Activated naive CD8-positive, alpha-beta T cell treated with anti-CD3 and anti-CD28 coated beads for 36 hours (primary cell): ENCODE measurements at regions not wholly inside any gene's neighbourhood (a gene's known extent, or its start where the extent isn't known, plus 50 kb on each side); places are given as distances from the start of the nearest gene placed in this dataset.

Experiments
- DNase-seq: peaks from one replicate; pipeline ENCODE4 v3.0.0; 2021
- H3K27ac Mint-ChIP-seq: one replicate; pipeline ENCODE4 v1.8.0; 2022; ENCODE audit warnings: mild to moderate bottlenecking, moderate library complexity, mixed read lengths
- H3K27me3 Mint-ChIP-seq: one replicate; pipeline ENCODE4 v1.8.0; 2022; ENCODE audit warnings: mild to moderate bottlenecking, mixed read lengths
- H3K36me3 Mint-ChIP-seq: one replicate; pipeline ENCODE4 v1.8.0; 2021; ENCODE audit warnings: mild to moderate bottlenecking, mixed read lengths
- H3K4me1 Mint-ChIP-seq: one replicate; pipeline ENCODE4 v1.8.0; 2021; ENCODE audit warnings: mixed read lengths
- H3K4me3 Mint-ChIP-seq: one replicate; pipeline ENCODE4 v1.8.0; 2022; ENCODE audit warnings: mild to moderate bottlenecking, moderate library complexity, mixed read lengths
- H3K9me3 Mint-ChIP-seq: one replicate; pipeline ENCODE4 v1.8.0; 2022; ENCODE audit warnings: mixed read lengths

GRCh38 chr1:163914785-163915413 is 593.1 kb downstream of the NUF2 start:
- Mint-ChIP-seq H3K9me3 (peaks cover 3% of the 10 kb centered on the region), H3K4me1 (no peaks in the 10 kb centered on the region), H3K36me3 (no peaks in the 10 kb centered on the region), H3K4me3 (no peak overlapping the region), H3K27ac (no peak overlapping the region), H3K27me3 (no peaks in the 10 kb centered on the region)
- DNase-seq: no peak

DNA sequence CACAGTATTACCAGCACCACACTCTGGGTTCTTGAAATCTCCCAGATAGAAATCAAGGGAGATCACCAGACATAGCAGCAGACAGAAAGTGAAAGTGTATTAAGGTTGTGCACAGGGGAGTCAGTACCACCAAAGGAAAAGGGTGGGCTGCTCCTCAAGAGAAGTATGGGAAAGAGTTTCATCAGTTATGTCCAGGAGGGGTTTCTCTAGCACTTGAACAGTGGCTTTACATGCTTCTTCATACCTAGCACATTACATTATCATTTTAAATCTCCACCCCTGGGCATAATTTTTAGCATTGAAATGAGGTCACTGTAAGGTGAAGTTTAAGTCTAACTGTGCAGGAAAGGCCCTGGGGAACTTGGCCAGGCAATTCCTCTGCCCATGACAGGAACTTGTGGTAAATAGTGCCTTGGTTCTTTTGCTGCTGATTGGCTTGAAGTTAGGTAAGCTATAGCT is 601.0 kb downstream of the NUF2 start:
- Mint-ChIP-seq H3K27me3 (no peaks in the 10 kb centered on the region), H3K4me3 (no peak overlapping the region), H3K4me1 (no peaks in the 10 kb centered on the region), H3K27ac (no peak overlapping the region), H3K9me3 (peaks cover 5% of the 10 kb centered on the region), H3K36me3 (no peaks in the 10 kb centered on the region)
- no peak for DNase-seq

DNA sequence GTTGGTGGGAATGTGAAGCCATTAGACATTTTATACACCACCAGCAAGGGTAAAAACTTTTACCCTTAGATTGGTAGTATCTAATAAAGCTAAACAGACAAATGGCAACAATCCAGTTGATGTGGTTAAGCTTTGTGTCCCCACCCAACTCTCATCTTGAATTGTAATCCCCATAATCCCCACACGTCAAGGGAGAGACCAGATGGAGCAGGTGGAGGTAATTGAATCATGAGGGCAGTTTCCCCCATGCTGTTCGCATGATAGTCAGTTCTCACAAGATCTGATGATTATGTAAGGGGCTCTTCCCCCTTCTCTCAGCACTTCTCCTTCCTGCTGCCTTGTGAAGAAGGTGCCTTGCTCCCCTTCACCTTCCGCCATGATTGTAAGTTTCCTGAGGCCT is 602.3 kb downstream of the NUF2 start:
- Mint-ChIP-seq H3K4me1 (no peaks in the 10 kb centered on the region), H3K4me3 (no peak overlapping the region), H3K9me3 (peaks cover 5% of the 10 kb centered on the region), H3K36me3 (no peaks in the 10 kb centered on the region), H3K27me3 (no peaks in the 10 kb centered on the region), H3K27ac (no peak overlapping the region)
- no peak for DNase-seq

DNA sequence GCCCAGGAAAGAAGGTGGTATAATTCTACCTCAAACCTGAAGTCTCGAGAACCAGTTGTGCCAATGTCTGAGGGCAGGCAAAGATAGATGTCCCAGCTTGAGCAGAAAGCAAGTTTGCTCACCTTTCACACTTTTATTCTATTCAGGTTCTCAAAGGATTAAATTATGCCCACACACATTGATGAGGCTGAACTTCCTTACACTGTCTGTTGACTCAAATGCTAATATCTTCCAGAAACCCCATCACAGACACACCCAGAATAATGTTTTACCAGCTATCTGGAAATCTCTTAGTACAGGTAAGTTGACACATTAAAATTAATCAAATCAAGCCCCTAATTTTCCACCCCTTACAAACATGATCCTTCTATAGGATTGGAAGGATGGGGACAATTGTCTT is 605.7 kb downstream of the NUF2 start:
- Mint-ChIP-seq H3K9me3 (peaks cover 7% of the 10 kb centered on the region), H3K4me3 (no peak overlapping the region)

GRCh38 chr1:163928069-163928468 is 606.3 kb downstream of the NUF2 start:
- H3K4me1 Mint-ChIP-seq: no peaks in the 10 kb centered on the region
- H3K36me3 Mint-ChIP-seq: no peaks in the 10 kb centered on the region
- no peaks in the 10 kb centered on the region for H3K27me3 Mint-ChIP-seq
- peaks cover 7% of the 10 kb centered on the region for H3K9me3 Mint-ChIP-seq
- H3K4me3 Mint-ChIP-seq: no peak overlapping the region
- H3K27ac Mint-ChIP-seq: no peak overlapping the region
- DNase-seq: no peak

More for the DNA sequence above, 605.7 kb downstream of the NUF2 start:
- Mint-ChIP-seq H3K36me3 (no peaks in the 10 kb centered on the region), H3K4me1 (no peaks in the 10 kb centered on the region), H3K27ac (no peak overlapping the region), H3K27me3 (no peaks in the 10 kb centered on the region)
- no peak for DNase-seq

- H3K4me3 Mint-ChIP-seq: no peak overlapping the region
- H3K9me3 Mint-ChIP-seq: peaks cover 7% of the 10 kb centered on the region
- no peaks in the 10 kb centered on the region for H3K4me1 Mint-ChIP-seq
- no peak for DNase-seq
- H3K27me3 Mint-ChIP-seq: no peaks in the 10 kb centered on the region
- no peaks in the 10 kb centered on the region for H3K36me3 Mint-ChIP-seq
- no peak overlapping the region for H3K27ac Mint-ChIP-seq
Observed at GRCh38 chr1:163928651-163929050, 606.9 kb downstream of the NUF2 start.

DNA sequence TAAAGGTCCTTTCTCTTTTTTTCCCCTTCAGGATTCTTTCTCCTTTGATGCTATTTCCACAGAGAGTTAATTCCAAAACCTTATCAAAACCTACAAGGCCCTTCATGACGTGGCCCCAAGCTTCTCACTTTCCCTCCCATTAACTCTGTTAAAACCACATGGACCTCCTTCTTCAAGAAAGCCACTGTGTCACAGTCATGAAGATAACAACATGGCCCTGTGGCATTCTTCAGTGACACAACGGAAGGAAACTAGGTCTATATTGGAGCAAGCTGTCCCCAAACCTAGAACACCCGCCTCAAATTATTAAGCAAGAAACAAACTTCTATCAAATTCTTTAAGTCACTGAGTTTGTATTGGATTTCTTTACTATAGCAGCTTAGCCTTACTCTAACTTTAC is 611.1 kb downstream of the NUF2 start:
- Mint-ChIP-seq H3K27me3 (no peaks in the 10 kb centered on the region), H3K4me1 (no peaks in the 10 kb centered on the region), H3K9me3 (peaks cover 8% of the 10 kb centered on the region), H3K36me3 (no peaks in the 10 kb centered on the region), H3K27ac (no peak overlapping the region), H3K4me3 (no peak overlapping the region)
- no peak for DNase-seq

GRCh38 chr1:163933437-163933836 is 611.7 kb downstream of the NUF2 start:
- no peak overlapping the region for H3K27ac Mint-ChIP-seq
- no peaks in the 10 kb centered on the region for H3K36me3 Mint-ChIP-seq
- no peaks in the 10 kb centered on the region for H3K4me1 Mint-ChIP-seq
- H3K27me3 Mint-ChIP-seq: no peaks in the 10 kb centered on the region
- DNase-seq: no peak
- no peak overlapping the region for H3K4me3 Mint-ChIP-seq
- H3K9me3 Mint-ChIP-seq: peaks cover 8% of the 10 kb centered on the region

DNA sequence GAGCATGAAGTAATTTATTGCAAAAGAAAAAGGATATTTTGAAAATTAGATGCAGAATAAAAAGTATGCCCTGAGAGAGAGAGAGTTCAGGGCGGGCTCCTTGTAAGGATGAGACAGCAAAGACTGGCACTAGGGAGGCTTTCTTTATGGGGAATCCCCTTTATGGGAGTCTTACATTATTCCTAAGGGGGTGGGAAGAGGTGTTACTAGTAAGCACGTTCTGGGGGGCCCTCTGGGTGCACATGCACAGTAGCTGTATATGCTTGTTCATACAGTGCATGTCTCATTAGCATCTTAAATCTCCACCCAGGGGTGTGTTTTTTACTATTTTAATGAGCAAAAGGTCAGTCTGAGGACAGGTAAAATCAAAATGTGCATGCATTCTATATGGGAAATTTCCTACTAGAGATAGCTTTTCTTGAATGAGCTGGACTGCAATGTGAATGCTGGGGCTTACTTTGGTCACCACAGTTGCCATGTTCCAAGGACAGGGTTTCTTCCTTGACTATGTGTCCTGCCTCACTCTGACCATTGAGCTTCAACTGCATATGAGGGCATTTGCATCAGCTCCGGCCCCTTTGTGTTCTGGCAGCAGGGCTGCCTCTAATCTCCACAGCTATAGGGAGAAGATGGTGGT is 614.1 kb downstream of the NUF2 start:
- H3K4me3 Mint-ChIP-seq: no peak overlapping the region
- H3K9me3 Mint-ChIP-seq: peaks cover 8% of the 10 kb centered on the region
- no peaks in the 10 kb centered on the region for H3K27me3 Mint-ChIP-seq
- H3K27ac Mint-ChIP-seq: no peak overlapping the region
- DNase-seq: no peak
- H3K36me3 Mint-ChIP-seq: no peaks in the 10 kb centered on the region
- no peaks in the 10 kb centered on the region for H3K4me1 Mint-ChIP-seq

- H3K27me3 Mint-ChIP-seq: no peaks in the 10 kb centered on the region
- H3K4me3 Mint-ChIP-seq: no peak overlapping the region
- no peak for DNase-seq
Observed at GRCh38 chr1:163959622-163960021, 599.4 kb upstream of the PBX1 start.

GRCh38 chr1:163970151-163970550 is 588.8 kb upstream of the PBX1 start:
- H3K27ac Mint-ChIP-seq: no peak overlapping the region
- H3K36me3 Mint-ChIP-seq: no peaks in the 10 kb centered on the region
- no peaks in the 10 kb centered on the region for H3K27me3 Mint-ChIP-seq
- H3K4me3 Mint-ChIP-seq: no peak overlapping the region
- H3K4me1 Mint-ChIP-seq: no peaks in the 10 kb centered on the region
- DNase-seq: no peak
- peaks cover 12% of the 10 kb centered on the region for H3K9me3 Mint-ChIP-seq

More at GRCh38 chr1:163959622-163960021, 599.4 kb upstream of the PBX1 start:
- Mint-ChIP-seq H3K9me3 (peaks cover 16% of the 10 kb centered on the region), H3K36me3 (no peaks in the 10 kb centered on the region), H3K4me1 (no peaks in the 10 kb centered on the region), H3K27ac (no peak overlapping the region)

DNA sequence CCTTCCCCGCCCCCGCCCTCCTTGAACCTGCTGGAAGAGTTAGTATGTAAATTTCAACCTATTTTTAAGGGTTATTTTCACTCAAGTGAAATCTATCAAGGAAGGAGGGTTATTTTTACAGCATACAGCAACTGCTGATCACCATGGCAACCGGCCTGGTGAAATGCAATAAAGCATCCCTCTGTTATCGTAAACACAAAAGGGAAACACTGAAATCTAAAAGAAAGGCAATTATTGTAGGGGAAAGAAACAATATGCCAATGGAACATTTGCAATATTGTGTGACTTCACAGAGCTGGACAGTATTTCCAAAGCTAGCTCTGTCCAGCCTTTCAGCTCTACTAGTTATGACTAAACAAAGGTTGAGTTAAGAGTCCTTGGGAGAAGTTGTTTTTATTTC is 588.3 kb upstream of the PBX1 start:
- DNase-seq: no peak
- Mint-ChIP-seq H3K27ac (no peak overlapping the region), H3K27me3 (no peaks in the 10 kb centered on the region), H3K4me1 (no peaks in the 10 kb centered on the region), H3K9me3 (peaks cover 9% of the 10 kb centered on the region), H3K4me3 (no peak overlapping the region), H3K36me3 (no peaks in the 10 kb centered on the region)

DNA sequence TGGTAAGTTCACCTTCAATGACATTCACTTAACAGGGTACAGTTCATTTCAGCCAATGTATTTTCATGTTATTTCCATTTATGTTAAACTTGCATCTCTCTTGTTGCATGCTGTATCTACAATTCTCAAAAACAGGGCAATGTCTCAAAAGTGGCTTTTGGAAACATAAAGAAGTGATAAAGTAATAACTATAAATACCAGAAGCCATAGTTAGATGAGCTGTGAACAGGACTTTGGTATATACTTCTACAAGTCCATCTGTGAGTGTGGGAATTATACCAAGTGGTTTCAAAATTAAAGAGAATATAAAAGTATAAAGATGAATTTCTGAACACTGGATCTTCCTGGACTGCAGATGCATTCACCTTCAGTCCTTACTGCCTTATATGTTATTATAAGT is 585.4 kb upstream of the PBX1 start:
- H3K9me3 Mint-ChIP-seq: peaks cover 7% of the 10 kb centered on the region
- DNase-seq: no peak
- no peaks in the 10 kb centered on the region for H3K36me3 Mint-ChIP-seq

DNA sequence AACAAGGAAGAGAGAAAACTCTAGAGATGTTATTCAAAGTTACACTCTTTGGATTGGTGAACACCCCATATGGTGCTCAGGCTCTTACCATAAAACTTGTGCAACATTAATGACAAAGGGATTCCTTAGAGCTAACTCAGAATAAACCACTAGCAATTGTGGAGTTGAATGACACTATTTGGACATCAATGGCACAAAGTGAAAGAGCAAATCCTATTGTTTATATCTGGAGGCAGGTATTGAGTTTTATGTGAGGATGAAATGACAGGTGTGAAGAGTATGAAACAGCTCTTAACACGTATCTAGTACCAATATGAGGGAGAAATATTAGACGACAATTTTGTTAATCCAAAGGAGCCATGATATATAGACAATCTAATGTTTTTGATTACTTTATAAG is 584.9 kb upstream of the PBX1 start:
- DNase-seq: no peak
- H3K9me3 Mint-ChIP-seq: peaks cover 7% of the 10 kb centered on the region
- H3K4me1 Mint-ChIP-seq: no peaks in the 10 kb centered on the region
- H3K27me3 Mint-ChIP-seq: no peaks in the 10 kb centered on the region
- H3K36me3 Mint-ChIP-seq: no peaks in the 10 kb centered on the region
- no peak overlapping the region for H3K4me3 Mint-ChIP-seq
- H3K27ac Mint-ChIP-seq: no peak overlapping the region

More for the DNA sequence above, 585.4 kb upstream of the PBX1 start:
- H3K27ac Mint-ChIP-seq: no peak overlapping the region
- H3K27me3 Mint-ChIP-seq: no peaks in the 10 kb centered on the region
- no peaks in the 10 kb centered on the region for H3K4me1 Mint-ChIP-seq
- H3K4me3 Mint-ChIP-seq: no peak overlapping the region

GRCh38 chr1:163980394-163980793 is 578.6 kb upstream of the PBX1 start:
- Mint-ChIP-seq H3K36me3 (no peaks in the 10 kb centered on the region), H3K27me3 (no peaks in the 10 kb centered on the region), H3K27ac (no peak overlapping the region), H3K4me1 (no peaks in the 10 kb centered on the region), H3K9me3 (peaks cover 8% of the 10 kb centered on the region), H3K4me3 (no peak overlapping the region)
- DNase-seq: no peak

- DNase-seq: no peak
- Mint-ChIP-seq H3K36me3 (no peaks in the 10 kb centered on the region), H3K27me3 (no peaks in the 10 kb centered on the region), H3K4me3 (no peak overlapping the region), H3K4me1 (no peaks in the 10 kb centered on the region), H3K27ac (no peak overlapping the region), H3K9me3 (peaks cover 10% of the 10 kb centered on the region)
Observed at GRCh38 chr1:163981500-163982030, 577.4 kb upstream of the PBX1 start.
